ENCODE measurements at regions not wholly inside any gene's neighbourhood (a gene's known extent, or its start where the extent isn't known, plus 50 kb on each side); places are given as distances from the start of the nearest gene placed in this dataset.

GRCh38 chr7:19437446-19437845 is 271.4 kb downstream of the POLR1F start:
- no peak overlapping the region for H3K27ac ChIP-seq
- no peaks in the 10 kb centered on the region for H3K36me3 ChIP-seq
- 75 to 83% methylated on average over 1 of the region's 1 CpG for WGBS, 2 donors
- no peaks in the 10 kb centered on the region for H3K27me3 ChIP-seq
- H3K9me3 ChIP-seq = no peaks in the 10 kb centered on the region
- no peaks in the 10 kb centered on the region for H3K4me1 ChIP-seq
- no peak for ATAC-seq
- no peak for TF ChIP-seq CTCF (IDR thresholded peaks at IDR 0.05)
- intact Hi-C loops (cut with DNase I) = no loop called here
- no peak for DNase-seq
- H3K4me3 ChIP-seq = no peak overlapping the region

GRCh38 chr7:19427944-19428343 is 280.9 kb downstream of the POLR1F start:
- no peak overlapping the region for H3K4me3 ChIP-seq
- no peaks in the 10 kb centered on the region for H3K4me1 ChIP-seq
- 73 to 80% methylated on average over 3 of the region's 3 CpGs for WGBS, 2 donors
- no peaks in the 10 kb centered on the region for H3K9me3 ChIP-seq
- no peak for DNase-seq
- no peak overlapping the region for H3K27ac ChIP-seq
- intact Hi-C loops (cut with DNase I) = no loop called here
- H3K27me3 ChIP-seq = no peaks in the 10 kb centered on the region
- TF ChIP-seq CTCF (IDR thresholded peaks at IDR 0.05) = no peak
- no peaks in the 10 kb centered on the region for H3K36me3 ChIP-seq
- no peak for ATAC-seq

- H3K27me3 ChIP-seq = no peaks in the 10 kb centered on the region
- H3K9me3 ChIP-seq = no peaks in the 10 kb centered on the region
- no peak overlapping the region for H3K27ac ChIP-seq
- H3K4me3 ChIP-seq = no peak overlapping the region
- 76 to 83% methylated on average over 1 of the region's 1 CpG for WGBS, 2 donors
- no peaks in the 10 kb centered on the region for H3K4me1 ChIP-seq
- intact Hi-C loops (cut with DNase I) = no loop called here
- H3K36me3 ChIP-seq = no peaks in the 10 kb centered on the region
- DNase-seq = no peak
- no peak for ATAC-seq
- TF ChIP-seq CTCF (IDR thresholded peaks at IDR 0.05) = no peak
Measured at GRCh38 chr7:19421861-19422260, 276.6 kb upstream of the FERD3L start.

GRCh38 chr7:19417231-19417630 is 272.0 kb upstream of the FERD3L start:
- Histone ChIP-seq H3K4me3 (no peak overlapping the region), H3K36me3 (no peaks in the 10 kb centered on the region), H3K27me3 (no peaks in the 10 kb centered on the region), H3K9me3 (no peaks in the 10 kb centered on the region), H3K27ac (no peak overlapping the region), H3K4me1 (no peaks in the 10 kb centered on the region)
- TF ChIP-seq CTCF (IDR thresholded peaks at IDR 0.05) = no peak
- ATAC-seq = no peak
- 89 to 95% methylated on average over 2 of the region's 2 CpGs for WGBS, 2 donors
- intact Hi-C loops (cut with DNase I) = no loop called here
- DNase-seq = no peak

GRCh38 chr7:19415123-19415522 is 269.9 kb upstream of the FERD3L start:
- WGBS, 2 donors = 61 to 65% methylated on average over 2 of the region's 2 CpGs
- Histone ChIP-seq H3K9me3 (no peaks in the 10 kb centered on the region), H3K4me1 (no peaks in the 10 kb centered on the region), H3K4me3 (no peak overlapping the region), H3K27ac (no peak overlapping the region), H3K36me3 (no peaks in the 10 kb centered on the region), H3K27me3 (no peaks in the 10 kb centered on the region)
- TF ChIP-seq CTCF (IDR thresholded peaks at IDR 0.05) = no peak
- intact Hi-C loops (cut with DNase I) = no loop called here
- DNase-seq (no peak), ATAC-seq (no peak)
